GM18498 (cell line): ENCODE measurements at regions not wholly inside any gene's neighbourhood (a gene's known extent, or its start where the extent isn't known, plus 50 kb on each side); places are given as distances from the start of the nearest gene placed in this dataset.
"Not testable (repeated sequence)": the region's sequence is repeated elsewhere in the genome, so short reads cannot be mapped to it uniquely, and the experiment has no call there.

ENCODE experiments used
- ATAC-seq: cut with Tn5 transposase; IDR thresholded peaks from one replicate; pipeline ENCODE4 v1.9.1; 2021; ENCODE audit warnings: mild to moderate bottlenecking, moderate library complexity; ENCODE audit not compliant: unreplicated experiment

DNA sequence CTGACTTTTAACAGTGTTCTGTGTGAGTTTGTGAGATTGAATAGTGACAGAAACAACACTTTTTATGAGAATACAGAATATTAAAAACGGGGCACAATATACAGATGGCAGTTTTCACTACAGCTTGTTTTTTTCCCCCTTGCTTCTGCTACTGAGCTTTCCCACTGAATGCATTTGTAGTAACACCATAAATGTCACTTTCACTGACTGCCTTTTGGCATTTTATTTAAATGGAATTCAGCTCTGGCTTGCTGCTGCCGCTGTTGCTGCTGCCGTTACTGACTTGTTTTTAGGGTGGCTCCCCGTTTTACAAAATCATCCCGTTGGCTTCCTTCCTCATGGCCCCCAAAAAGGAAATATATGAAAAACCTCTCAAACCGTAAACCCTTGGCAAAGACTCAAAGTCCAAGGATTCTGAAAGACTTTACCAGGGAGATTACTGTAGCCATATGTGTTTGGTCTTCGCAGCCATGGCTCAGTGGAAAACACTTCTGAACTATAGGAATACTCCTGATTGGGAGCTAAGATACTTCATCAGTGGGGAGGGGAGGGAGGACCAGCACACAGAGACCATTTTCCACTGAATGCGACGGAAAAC is 151.0 kb downstream of the NUF2 start:
- ATAC-seq, result no peak

DNA sequence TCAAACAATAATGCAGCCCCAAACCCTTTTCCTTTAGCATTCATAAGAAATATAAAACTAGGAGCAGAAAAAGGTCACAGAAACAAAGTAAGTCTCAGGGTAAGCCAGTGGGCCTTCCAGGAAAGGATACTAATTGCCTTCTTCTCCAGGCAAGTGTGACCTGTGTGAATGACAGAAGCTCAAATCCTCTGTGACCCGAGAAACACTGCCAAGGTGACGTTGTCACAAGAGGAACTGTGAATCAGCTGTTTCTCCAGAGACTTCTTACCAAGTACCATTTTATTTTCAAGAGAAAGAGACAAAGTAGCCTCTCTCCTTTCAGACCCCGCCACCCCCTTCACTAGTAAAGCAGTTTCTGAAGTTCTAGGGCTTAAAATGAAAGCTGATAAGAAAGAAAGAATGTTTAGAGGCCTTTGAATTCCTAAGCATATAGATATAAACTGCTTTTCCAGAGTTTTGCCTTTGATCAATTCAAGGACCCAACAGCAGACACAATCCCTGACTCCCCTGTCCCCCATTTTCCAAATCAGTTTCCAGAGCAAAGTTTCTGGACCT is 155.6 kb downstream of the NUF2 start:
- ATAC-seq, result no peak

DNA sequence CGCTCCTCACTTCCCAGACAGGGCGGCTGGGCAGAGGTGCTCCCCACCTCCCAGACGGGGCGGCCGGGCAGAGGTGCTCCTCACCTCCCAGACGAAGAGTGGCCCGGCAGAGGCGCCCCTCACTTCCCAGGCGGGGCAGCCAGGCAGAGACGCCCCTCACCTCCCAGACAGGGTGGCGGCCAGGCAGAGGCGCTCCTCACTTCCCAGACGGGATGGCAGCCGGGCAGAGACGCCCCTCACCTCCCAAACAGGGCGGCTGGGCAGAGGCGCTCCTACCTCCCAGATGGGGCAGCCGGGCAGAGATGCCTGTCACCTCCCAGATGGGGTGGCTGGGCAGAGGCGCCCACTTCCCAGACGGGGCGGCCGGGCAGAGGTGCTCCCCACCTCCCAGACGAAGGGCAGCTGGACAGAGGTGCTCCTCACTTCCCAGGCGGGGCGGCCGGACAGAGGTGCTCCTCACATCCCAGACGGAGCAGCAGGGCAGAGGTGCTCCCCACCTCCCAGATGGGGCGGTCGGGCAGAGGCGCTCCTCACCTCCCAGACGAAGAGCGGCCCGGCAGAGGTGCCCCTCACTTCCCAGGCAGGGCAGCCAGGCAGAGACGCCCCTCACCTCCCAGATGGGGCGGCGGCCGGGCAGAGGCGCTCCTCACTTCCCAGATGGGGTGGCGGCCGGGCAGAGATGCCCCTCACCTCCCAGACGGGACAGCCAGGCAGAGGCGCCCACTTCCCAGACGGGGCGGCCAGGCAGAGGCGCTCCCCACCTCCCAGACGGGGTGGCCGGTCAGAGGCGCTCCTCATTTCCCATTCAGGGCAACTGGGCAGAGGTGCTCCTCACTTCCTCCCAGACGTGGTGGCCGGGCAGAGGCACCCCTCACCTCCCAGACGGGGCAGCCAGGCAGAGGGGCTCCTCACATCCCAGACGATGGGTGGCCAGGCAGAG is 176.9 kb downstream of the NUF2 start:
- not testable (repeated sequence) for ATAC-seq

DNA sequence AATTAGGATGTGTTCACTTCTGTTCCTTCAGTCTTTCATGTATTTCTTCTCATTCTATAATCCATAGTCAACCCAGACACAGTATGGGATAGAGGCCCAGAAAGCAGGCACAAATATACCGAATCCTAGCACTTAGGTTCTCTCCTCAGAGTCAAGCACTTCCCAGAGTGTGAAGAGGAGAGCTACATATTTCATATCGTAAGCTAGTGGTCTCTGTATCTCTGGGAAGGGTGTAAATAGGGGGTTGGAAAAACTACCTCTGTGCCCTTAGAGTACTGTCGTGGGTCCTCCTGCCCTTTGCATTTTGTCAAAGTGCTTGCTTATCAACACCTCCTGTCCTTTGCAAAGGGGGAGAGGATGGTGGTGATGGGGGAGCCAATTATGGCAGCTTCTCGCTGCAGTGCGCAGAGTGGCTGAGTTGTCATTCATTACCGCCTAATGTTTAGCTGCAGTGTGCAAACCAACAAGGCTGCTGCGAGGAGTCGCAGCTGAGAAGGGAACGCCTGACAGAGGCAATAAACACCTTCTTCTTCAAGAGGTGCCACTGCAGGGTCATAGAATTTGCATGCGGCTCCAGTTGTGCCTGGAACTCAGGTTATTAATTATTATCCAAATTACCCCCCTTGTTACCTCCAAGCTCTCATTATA is 182.7 kb downstream of the NUF2 start:
- no peak for ATAC-seq

DNA sequence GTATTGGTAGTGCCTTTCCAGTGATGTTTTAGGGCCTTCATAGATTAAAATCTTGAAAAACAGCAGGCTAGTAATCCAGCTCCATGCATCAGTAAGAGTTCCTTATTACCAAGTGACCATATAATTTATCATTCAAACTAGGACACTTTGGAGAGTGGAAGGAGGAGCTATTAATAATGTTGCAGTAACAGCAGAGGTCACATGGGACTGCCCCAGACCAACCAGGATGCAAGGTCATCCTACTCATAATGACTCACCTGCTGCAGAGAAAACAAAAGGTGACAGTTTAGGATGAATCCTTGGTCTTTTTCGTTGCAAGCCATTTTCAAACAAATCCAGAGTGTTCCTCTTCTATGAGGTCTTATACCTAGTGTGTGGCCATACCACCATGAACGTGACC is 187.4 kb downstream of the NUF2 start:
- no peak for ATAC-seq

DNA sequence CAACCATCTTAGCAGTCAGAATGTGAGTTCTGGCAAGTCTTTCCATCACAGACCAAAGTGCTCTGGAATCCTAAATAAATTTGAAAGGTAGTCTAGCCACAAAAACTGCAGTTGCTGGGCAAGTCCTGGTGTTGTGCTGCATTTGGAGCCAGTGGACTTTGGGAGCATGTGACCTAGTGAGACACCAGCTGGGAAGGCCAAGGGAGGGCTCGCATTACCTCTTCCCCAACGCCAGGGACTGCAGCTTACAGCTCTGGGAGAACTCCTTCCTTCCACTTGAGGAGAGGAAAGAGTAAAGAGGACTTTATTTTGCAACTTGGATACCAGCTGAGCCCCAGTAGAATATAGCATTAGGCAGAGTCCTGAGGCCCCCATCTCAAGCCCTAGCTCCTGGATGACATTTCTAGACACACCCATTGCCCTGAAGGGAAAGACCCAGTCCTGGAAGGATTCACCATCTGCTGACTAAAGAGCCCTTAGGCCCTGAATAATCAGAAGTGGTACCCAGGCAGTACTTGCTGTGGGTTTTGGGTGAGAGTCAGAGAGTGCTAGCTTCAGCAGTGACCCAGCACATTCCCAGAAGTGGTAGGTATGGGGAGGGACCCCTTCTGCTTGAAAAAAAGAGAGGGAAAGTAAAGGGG is 190.7 kb downstream of the NUF2 start:
- no peak for ATAC-seq

DNA sequence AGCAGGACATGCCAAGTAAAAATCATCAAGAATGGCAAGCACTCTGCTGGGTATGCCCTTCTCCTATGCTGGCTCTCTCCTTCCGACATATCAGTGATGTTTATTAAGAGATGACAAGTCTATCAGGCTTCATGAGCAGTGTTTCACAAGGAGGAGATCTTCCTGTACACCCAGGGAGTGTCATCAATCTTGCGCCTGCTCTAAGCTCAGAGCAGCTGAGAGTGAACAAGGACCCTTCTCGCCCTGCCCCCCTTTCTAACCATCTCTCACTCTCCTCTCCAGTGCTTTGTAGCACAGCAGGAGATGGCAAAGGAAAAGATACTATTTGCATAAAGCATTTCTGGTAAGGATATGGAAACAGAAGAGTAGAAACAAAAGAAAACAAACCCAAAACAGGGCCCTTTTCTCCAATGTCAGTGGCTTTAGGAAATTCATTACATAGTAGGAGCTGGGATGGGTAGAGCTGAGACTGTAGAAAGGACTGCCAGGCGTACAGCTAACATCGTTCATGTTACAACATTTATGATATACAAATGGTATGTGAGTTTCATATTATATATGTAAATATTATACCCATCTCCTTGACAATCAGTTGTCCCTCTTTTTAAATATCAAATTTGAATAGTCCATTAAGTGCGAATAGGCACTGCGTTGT is 201.7 kb downstream of the NUF2 start:
- no peak for ATAC-seq

DNA sequence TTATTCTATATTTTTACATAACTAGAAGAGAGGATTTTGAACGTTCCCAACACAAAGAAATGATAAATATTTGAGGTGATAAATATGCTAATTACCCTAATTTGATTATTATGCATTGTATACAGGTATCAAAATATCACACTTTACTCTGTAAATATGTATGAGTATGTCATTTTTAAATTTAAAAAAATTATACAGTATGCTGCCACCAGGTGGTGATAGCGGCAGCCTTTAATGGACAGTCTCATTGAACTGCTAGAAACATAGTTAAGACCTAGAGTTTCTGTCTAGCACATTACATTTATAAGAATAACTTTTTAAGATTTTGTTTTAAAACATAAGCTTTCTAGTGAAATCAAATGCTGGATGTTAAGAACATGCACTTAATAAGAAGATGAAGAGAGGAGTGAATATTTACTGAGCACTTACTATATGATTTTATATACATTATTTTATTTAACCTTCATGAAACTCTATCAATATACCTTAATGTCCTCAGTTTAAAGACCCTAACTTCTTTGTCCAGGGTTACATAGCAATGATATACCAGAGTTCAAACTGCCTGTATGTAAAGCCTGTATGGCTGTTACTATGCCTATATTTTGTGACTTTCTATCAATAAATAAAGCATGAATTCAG is 207.1 kb downstream of the NUF2 start:
- ATAC-seq, result peak; percentile 75

DNA sequence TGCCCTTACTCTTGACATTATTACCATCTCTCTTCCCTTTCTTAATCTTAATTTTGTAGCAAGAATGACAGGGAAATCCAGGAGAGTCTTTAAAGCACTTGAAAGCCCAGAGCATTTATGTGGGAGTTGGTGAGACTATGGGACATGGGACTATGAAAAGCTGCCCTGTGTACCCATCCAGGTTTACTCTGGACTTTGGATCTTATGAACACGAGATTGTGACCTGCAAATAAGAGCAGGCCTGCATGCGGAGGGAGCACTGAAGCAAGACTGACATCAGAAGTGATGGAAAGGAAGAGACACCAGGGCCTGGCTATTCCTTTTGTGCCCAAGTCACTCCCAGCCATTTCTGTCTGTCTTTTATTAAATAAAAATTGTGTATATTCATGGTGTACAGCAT is 209.6 kb downstream of the NUF2 start:
- no peak for ATAC-seq

DNA sequence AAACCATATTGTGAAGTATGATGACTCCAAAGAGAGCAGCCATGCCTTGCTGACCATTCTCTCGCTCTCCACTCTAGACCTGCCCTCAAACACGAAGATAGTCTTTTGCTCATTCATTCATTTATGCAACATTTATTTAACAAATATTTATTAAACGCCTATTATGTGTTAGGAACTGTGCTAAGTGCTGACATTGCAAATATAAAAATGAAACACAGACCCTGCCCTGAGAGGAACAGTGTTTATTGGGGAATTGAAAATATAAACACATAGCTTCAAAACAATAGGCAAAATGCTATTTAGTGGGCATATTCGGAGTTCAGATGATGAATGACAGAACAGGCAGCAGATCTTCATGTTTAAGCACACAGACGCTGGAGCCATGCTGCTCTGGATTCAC is 213.6 kb downstream of the NUF2 start:
- ATAC-seq, result no peak

DNA sequence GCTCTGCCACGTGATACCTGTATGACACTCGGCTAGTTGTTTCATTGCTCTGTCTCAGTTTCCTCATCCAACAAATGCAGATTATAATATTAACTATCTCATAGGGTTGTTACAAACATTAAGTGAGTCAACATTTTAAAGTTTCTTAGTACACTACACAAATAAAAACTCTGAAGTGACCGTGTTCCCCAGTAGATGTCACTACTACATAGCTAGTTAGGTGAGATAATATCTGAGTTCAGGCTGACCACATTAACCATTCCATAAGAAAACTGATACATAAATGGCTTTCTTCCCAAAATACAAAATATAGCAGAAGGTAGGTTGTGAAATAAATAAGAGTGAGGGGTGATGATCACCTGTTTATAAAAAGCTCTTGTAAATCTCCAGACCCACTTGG is 214.1 kb downstream of the NUF2 start:
- no peak for ATAC-seq

DNA sequence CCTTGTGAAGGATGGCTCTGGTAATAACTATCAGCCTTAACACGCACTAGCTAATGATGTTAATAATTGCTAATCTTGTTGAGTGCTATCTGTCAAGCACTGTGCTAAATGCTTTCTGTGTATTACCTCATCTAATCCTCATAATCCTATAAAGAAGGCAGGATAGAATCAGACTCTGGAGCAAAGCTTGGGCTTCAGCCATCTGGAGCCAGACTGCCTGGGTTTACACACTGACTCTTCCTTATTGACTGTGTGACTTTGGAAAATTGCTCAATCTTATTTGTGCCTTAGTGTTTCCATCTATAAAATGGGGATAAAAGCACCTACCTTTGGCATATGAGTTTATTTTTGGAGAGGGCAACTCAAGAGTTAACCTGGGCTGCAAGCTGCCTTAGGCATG is 216.1 kb downstream of the NUF2 start:
- ATAC-seq, result no peak

DNA sequence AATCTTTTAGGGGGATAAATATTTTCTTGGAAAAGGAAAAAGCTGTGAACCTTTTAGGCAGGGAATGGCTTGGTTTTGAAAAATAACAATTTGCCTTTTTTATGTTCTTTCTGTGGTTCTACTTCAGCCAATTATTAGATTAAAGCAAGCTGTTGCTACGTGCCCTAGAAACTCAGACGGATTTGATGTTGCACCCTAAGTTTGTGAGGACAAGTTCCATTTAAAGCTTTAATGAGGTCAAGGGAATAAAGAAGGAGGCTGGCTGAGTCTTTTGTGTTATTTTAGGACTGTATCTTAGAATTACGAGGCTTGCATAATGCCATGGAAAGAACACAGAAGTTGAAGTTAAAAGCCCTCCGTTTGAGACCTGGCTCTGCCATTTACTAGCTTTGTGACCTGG is 216.9 kb downstream of the NUF2 start:
- ATAC-seq, result no peak

DNA sequence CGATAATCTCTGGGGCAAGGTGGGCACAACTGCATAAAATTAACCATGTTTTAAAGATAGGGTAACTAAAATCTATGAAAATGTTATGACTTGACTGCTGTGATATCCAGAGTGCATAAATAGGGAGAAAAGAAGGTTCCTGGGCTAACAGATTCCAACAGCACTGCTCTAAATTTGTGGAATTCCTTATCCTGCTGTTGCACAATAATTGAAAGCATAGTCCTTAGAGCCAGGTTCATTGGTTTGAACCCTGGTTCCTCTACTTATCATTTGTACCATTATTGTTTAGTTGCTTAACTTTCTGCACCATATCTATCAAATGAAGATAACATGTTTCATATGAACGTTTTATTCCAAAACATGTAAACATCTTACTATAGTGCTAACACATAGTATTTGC is 219.0 kb downstream of the NUF2 start:
- ATAC-seq, result no peak

DNA sequence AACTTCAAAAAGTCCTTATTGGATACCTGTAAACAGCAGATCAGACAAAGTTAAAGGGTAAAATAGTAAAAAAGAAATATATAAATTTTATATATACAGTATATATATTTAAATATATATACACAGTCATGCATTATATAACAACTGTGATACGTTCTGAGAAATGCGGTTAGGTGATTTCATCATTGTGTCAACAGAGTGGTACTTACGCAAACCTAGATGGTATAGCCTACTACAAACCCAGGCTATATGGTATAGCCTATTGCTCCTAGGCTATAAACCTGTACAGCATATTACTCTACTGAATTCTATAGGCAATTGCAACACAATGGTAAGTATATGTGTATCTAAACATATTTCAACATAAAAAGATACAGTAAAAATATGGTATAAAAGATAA is 222.7 kb downstream of the NUF2 start:
- ATAC-seq, result no peak

DNA sequence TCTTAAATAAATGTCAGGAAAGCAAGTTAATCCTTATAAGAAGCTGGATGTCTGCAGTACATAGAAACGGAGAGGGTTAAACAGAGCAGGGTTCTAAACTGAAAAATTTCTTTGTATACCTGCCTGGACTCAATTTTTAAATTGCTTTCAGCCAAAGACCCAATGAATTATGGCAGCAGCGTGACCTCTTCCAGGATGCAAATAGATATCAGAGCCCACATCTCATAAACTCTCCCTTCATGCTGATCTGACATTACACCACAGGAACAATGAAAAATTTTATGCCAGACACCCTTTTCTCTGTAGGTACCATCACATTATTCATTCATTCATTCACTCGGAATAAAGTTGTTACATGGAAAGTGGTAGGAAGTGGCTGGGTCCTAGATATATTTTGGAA is 236.4 kb downstream of the NUF2 start:
- ATAC-seq, result no peak

DNA sequence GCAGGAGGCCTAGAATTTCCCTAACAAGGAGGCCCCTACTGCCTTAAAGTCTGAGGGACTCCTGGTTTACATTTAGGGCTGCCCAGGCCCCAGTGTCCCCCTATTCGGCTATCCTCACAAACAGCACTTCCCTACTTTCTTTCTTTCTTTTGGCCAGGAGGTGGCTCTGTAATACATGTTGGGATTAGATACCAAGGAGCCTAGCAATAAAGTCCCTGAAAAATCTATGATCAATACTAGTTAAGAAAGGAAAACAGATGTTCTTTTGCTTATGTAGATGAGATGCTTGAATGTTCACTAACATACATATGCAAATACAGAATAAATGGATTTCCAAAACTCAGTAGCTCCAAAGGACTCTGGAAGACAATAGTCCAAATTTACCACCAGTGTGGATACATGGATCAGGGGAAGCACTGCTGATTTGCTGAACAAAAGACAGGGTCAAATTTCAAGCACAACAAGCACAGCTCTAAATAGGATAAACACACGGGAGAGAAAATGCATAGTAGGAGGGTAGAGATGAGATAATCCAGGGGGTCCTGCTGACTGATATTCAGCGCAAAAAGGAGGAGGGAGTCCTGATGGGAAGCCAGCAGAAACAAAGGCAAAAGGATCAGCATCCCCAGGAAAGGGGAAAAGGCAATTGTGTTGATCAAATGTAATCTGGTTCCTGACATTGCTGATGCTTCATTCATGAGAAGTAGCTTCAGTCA is 240.0 kb downstream of the NUF2 start:
- ATAC-seq, result no peak

DNA sequence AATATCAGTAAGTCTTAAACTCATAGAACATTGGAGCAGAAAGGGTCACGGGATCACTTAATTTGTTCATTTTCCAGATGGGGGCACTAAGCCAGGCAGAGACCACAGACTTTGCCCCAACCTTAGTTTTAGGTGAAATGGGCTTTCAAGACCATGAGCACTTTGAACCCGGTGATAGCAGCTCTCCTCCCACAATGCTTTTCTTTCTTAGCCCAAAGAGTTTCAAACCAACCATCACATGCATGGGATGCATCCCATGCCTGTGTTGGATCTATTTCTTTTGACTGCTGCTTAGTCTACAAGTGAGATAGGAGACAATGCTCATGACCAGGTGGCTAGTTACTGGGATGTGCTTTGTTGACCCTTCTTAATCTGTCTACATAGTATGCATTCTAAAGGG is 240.6 kb downstream of the NUF2 start:
- ATAC-seq, result no peak

DNA sequence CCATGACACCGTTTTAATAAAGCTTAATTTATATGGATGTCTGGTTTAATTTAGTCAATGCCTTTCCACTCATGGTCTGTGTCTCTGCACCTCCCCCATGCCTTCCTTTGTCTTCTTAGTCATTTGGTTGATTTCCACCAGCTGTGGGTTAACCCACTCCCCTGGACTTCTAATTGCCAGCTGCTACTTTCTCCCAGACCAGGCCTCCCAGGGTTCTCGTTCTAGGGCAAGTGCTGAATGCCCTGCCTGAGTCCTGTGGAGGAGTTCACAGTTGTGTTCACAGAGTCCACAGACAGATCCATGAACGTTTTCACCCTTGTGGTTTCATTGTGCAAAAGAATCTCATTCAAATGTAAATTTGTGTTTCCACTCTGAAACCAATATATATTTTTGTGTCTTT is 243.4 kb downstream of the NUF2 start:
- no peak for ATAC-seq

DNA sequence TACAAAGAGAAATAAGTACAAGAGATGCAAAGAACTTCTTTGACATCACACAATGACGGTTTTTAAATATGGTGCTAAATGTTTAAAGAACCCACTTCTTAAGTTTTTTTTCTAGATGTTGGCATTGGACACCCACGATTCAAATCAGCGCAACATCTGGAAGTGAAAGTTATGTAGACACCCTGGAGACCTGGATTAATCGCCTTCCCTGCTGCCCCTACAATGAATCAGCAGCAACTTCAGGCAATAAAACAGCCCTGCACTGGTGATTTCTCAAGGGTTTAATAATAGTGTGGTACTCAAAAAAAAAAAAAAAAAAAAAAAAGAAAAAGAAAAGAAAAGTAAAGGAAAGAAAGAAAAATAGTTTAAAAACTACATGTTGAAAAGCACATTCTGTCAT is 248.3 kb downstream of the NUF2 start:
- no peak for ATAC-seq
